ENCODE measurements at regions not wholly inside any gene's neighbourhood (a gene's known extent, or its start where the extent isn't known, plus 50 kb on each side); places are given as distances from the start of the nearest gene placed in this dataset.

GRCh38 chr2:155792666-155793065 is 539.9 kb downstream of the NR4A2 start:
- DNase-seq (ENCODE audit: low read depth): no peak

- no peak for DNase-seq (ENCODE audit: low read depth)
These were observed 562.0 kb downstream of the NR4A2 start for GRCh38 chr2:155770516-155770915.

- no peak for DNase-seq (ENCODE audit: low read depth)
These were observed 566.0 kb downstream of the NR4A2 start for GRCh38 chr2:155766342-155767115.

GRCh38 chr2:155755481-155755880 is 577.0 kb downstream of the NR4A2 start:
- no peak for DNase-seq (ENCODE audit: low read depth)

GRCh38 chr2:155748131-155748530 is 584.4 kb downstream of the NR4A2 start:
- no peak for DNase-seq (ENCODE audit: low read depth)

- no peak for DNase-seq (ENCODE audit: low read depth)
These were observed 585.0 kb downstream of the NR4A2 start for GRCh38 chr2:155747531-155747930.

GRCh38 chr2:155733091-155733853 is 599.2 kb downstream of the NR4A2 start:
- no peak for DNase-seq (ENCODE audit: low read depth)

- no peak for DNase-seq (ENCODE audit: low read depth)
These were observed 601.7 kb downstream of the NR4A2 start for GRCh38 chr2:155730804-155731203.

- no peak for DNase-seq (ENCODE audit: low read depth)
These were observed 605.2 kb downstream of the NR4A2 start for GRCh38 chr2:155727187-155727895.

- DNase-seq (ENCODE audit: low read depth): no peak
These were observed 610.2 kb downstream of the NR4A2 start for GRCh38 chr2:155722290-155722689.

- no peak for DNase-seq (ENCODE audit: low read depth)
These were observed 616.8 kb downstream of the NR4A2 start for GRCh38 chr2:155715705-155716104.

GRCh38 chr2:155714983-155715382 is 617.5 kb downstream of the NR4A2 start:
- no peak for DNase-seq (ENCODE audit: low read depth)

- DNase-seq (ENCODE audit: low read depth): no peak
These were observed 624.5 kb downstream of the NR4A2 start for GRCh38 chr2:155708071-155708470.

GRCh38 chr2:155703917-155704316 is 628.6 kb downstream of the NR4A2 start:
- DNase-seq (ENCODE audit: low read depth): no peak

GRCh38 chr2:155703048-155703447 is 629.5 kb downstream of the NR4A2 start:
- no peak for DNase-seq (ENCODE audit: low read depth)

GRCh38 chr2:155701721-155702120 is 630.8 kb downstream of the NR4A2 start:
- DNase-seq (ENCODE audit: low read depth): no peak

- no peak for DNase-seq (ENCODE audit: low read depth)
These were observed 636.0 kb downstream of the NR4A2 start for GRCh38 chr2:155696571-155696970.

- DNase-seq (ENCODE audit: low read depth): no peak
These were observed 637.0 kb downstream of the NR4A2 start for GRCh38 chr2:155695505-155695904.

- no peak for DNase-seq (ENCODE audit: low read depth)
These were observed 639.7 kb downstream of the NR4A2 start for GRCh38 chr2:155692856-155693255.

- no peak for DNase-seq (ENCODE audit: low read depth)
These were observed 640.4 kb downstream of the NR4A2 start for GRCh38 chr2:155692106-155692505.

GRCh38 chr2:155690785-155691184 is 641.7 kb downstream of the NR4A2 start:
- DNase-seq (ENCODE audit: low read depth): no peak

- no peak for DNase-seq (ENCODE audit: low read depth)
These were observed 642.7 kb downstream of the NR4A2 start for GRCh38 chr2:155689791-155690190.

GRCh38 chr2:155687181-155687580 is 645.3 kb downstream of the NR4A2 start:
- no peak for DNase-seq (ENCODE audit: low read depth)
